Colonic mucosa (tissue), 4 donors: ENCODE measurements at regions not wholly inside any gene's neighbourhood (a gene's known extent, or its start where the extent isn't known, plus 50 kb on each side); places are given as distances from the start of the nearest gene placed in this dataset.

ENCODE experiments used
- DNase-seq: peaks from one replicate; pipeline ENCODE4 v3.0.0-alpha.2; 2020
- H3K27ac ChIP-seq: fragments of 200-600 bp; one replicate; pipeline ENCODE4 v1.8.0; 2021
- H3K27me3 ChIP-seq: fragments of 200-600 bp; one replicate; pipeline ENCODE4 v1.8.0; 2021
- H3K36me3 ChIP-seq: fragments of 200-600 bp; one replicate; pipeline ENCODE4 v1.8.0; 2021
- H3K4me1 ChIP-seq: fragments of 200-600 bp; one replicate; pipeline ENCODE4 v1.8.0; 2021; ENCODE audit warnings: mild to moderate bottlenecking
- H3K4me3 ChIP-seq: fragments of 200-600 bp; one replicate; pipeline ENCODE4 v1.8.0; 2021
- H3K9ac ChIP-seq, 2 donors: one replicate each; pipeline ENCODE4 v1.7.0; 2013; ENCODE audit warnings: control low read depth in 2 of 2, low read depth in 2 of 2, low read length in 2 of 2
- H3K9me3 ChIP-seq: fragments of 200-600 bp; one replicate; pipeline ENCODE4 v1.8.0; 2021
- CTCF ChIP-seq: fragments of 200-600 bp; IDR thresholded peaks from one replicate; pipeline ENCODE4 v1.8.0; 2022; ENCODE audit warnings: antibody characterized with exemption, mild to moderate bottlenecking
- intact Hi-C: fragments of 100-400 bp; cut with DNase I; formaldehyde crosslinking; loops from one replicate; pipeline ENCODE4 v1.14.1; 2022
- donor health status: healthy.
- donor health status: DM: no; HTN: no; CAD: no.
- donor health status: DM: no; HTN: no; CAD: no.

DNA sequence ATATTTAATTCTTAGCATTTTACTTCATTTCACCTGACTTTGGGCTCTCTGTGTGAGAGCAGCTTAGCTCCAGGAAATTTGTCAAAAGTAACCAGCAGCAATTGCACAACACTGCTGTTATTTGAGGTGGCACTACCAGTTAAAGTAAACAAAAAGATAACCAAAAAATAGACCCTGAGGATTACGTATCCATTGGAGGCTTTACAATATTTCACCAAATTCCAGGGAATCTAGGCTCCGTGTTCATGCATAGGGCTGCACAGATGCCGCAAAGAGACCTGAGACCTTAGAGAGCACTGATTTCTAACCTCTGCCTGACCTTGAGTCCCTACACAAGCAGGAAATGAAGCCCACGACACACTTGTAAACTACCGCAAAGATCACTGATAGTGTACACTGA is 1392.7 kb upstream of the CDH6 start:
- intact Hi-C loops = no loop called here
- H3K27me3 ChIP-seq = no peaks in the 10 kb centered on the region
- H3K27ac ChIP-seq = no peak overlapping the region
- DNase-seq = no peak
- no peaks in the 10 kb centered on the region for H3K36me3 ChIP-seq
- no peak overlapping the region for H3K9ac ChIP-seq
- H3K4me1 ChIP-seq = no peaks in the 10 kb centered on the region
- TF ChIP-seq CTCF = no peak
- H3K9me3 ChIP-seq = no peaks in the 10 kb centered on the region
- no peak overlapping the region for H3K4me3 ChIP-seq

- no peak overlapping the region for H3K4me3 ChIP-seq
- no peak overlapping the region for H3K27ac ChIP-seq
- H3K9me3 ChIP-seq = no peaks in the 10 kb centered on the region
- no peak overlapping the region for H3K9ac ChIP-seq
- no peak for DNase-seq
- intact Hi-C loops = no loop called here
- no peaks in the 10 kb centered on the region for H3K4me1 ChIP-seq
- H3K27me3 ChIP-seq = no peaks in the 10 kb centered on the region
- H3K36me3 ChIP-seq = no peaks in the 10 kb centered on the region
- no peak for TF ChIP-seq CTCF
Measured at GRCh38 chr5:29796013-29796412, 1397.5 kb upstream of the CDH6 start.

- Histone ChIP-seq H3K4me1 (no peaks in the 10 kb centered on the region), H3K27ac (no peak overlapping the region), H3K4me3 (no peak overlapping the region), H3K36me3 (no peaks in the 10 kb centered on the region), H3K27me3 (no peaks in the 10 kb centered on the region), H3K9me3 (no peaks in the 10 kb centered on the region), H3K9ac (no peak overlapping the region)
- TF ChIP-seq CTCF = no peak
- no peak for DNase-seq
- intact Hi-C loops = no loop called here
Measured at GRCh38 chr5:29795096-29795652, 1398.3 kb upstream of the CDH6 start.

DNA sequence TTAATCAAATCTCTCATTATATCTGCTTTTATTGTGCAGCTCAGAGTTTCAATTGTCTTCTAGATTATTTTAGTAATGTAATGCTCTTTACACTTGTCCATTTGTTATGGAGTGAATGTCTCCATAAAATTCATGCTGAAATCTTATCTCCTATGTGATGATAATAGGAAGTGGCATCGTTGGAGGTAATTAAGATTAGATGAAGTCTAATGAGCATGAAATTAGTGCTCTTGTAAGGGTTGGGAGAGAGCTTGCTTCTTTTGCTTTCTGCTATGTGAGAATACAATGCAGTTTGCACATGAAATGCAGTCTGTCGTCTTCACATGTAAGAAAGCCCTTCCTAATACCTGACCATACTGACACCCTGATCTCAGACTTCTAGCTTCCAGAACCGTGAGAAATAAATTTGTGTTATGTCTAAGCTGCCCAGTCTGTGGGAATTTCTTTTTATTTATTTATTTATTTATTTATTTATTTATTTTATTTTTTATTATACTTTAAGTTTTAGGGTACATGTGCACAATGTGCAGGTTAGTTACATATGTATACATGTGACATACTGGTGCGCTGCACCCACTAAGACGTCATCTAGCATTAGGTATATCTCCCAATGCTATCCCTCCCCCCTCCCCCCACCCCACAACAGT is 1399.2 kb upstream of the CDH6 start:
- no peaks in the 10 kb centered on the region for H3K9me3 ChIP-seq
- no peak for DNase-seq
- no peak for TF ChIP-seq CTCF
- no peak overlapping the region for H3K27ac ChIP-seq
- H3K4me1 ChIP-seq = no peaks in the 10 kb centered on the region
- H3K27me3 ChIP-seq = no peaks in the 10 kb centered on the region
- H3K9ac ChIP-seq = no peak overlapping the region
- intact Hi-C loops = no loop called here
- no peaks in the 10 kb centered on the region for H3K36me3 ChIP-seq
- no peak overlapping the region for H3K4me3 ChIP-seq

DNA sequence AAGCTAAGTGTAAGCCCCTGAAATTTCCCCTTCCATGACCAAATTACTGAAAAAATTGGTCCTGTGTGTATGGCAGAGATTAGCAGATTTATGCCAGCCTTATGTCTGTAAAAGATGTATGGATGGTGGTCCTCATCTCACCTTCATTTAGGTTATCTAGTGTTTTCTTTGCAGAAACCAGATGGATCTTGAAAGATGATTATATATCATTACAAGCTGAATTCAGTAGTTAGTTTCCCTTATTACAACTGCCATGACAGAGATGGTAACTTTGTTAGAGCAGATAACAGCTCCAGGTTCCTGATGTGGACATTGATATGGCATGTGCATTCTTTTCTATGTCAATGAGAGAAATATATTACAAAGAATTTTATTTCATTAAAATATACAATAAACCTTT is 1403.2 kb upstream of the CDH6 start:
- TF ChIP-seq CTCF = no peak
- Histone ChIP-seq H3K27ac (no peak overlapping the region), H3K9ac (no peak overlapping the region), H3K4me3 (no peak overlapping the region), H3K36me3 (no peaks in the 10 kb centered on the region), H3K9me3 (no peaks in the 10 kb centered on the region), H3K27me3 (no peaks in the 10 kb centered on the region), H3K4me1 (no peaks in the 10 kb centered on the region)
- no peak for DNase-seq
- intact Hi-C loops = no loop called here
